ENCODE measurements at regions not wholly inside any gene's neighbourhood (a gene's known extent, or its start where the extent isn't known, plus 50 kb on each side); places are given as distances from the start of the nearest gene placed in this dataset.

DNA sequence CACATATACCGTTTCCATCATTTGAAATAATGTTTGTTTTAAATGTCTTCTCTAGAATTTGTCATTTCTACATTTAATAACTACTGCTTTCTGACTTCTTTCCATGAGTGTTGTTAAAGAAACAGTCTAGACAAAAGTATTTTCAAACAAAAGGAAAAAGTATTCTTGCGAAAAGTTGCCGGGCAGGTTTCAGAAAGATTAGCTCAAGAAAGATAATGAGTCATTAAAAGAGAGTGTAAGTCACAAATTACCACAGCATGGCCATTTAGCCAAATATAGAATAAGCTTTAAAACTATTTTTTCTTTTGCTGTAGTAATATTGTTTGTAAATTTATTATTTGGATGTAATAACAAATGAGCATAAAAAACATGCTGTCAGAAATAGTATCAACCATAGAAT is 493.0 kb downstream of the TLL1 start:
- dilution Hi-C loops (cut with HindIII; ENCODE audit: low sequenced_read_pairs, unreplicated experiment) = no loop called here
- no peak overlapping the region for H2BK5ac ChIP-seq (ENCODE audit: low read depth, low read length, poor library complexity, severe bottlenecking)
- no peak for ATAC-seq (ENCODE audit: low read depth)

More for the DNA sequence above, 493.0 kb downstream of the TLL1 start:
- no peak overlapping the region for H2AK9ac ChIP-seq (replicated peaks; ENCODE audit: low read depth, low read length, poor library complexity)
- H3K36me3 ChIP-seq (ENCODE audit: control insufficient read depth, insufficient read depth, low read length) = no peaks in the 10 kb centered on the region
- H4K8ac ChIP-seq (ENCODE audit: low read depth in 2 of 2, low read length in 2 of 2) = no peak overlapping the region
- H4K91ac ChIP-seq (ENCODE audit: insufficient read depth, low read depth, low read length) = no peak overlapping the region
- no peaks in the 10 kb centered on the region; the same call in 1 of the 2 replicates for H3K9me3 ChIP-seq (ENCODE audit: control insufficient read depth, insufficient read depth, low read length)
- no peak overlapping the region for H2AK5ac ChIP-seq (ENCODE audit: low read depth, low read length)
- H3K14ac ChIP-seq (replicated peaks; ENCODE audit: low read depth, low read length) = no peak overlapping the region
- H3K9me1 ChIP-seq (ENCODE audit: insufficient read depth, low read length) = no peaks in the 10 kb centered on the region
- no peaks in the 10 kb centered on the region for H3K79me1 ChIP-seq (ENCODE audit: low read depth in 1 of 2, low read length in 2 of 2)
- ChIA-PET CTCF (no interaction called here), POLR2A (ENCODE audit: unreplicated experiment) (no interaction called here)
- no CpG with 5 or more reads among the region's 3 CpGs for WGBS, 2 experiments (ENCODE audit: extremely low coverage in 2 of 2, insufficient read length in 1 of 2)
- H2AFZ ChIP-seq (replicated peaks; ENCODE audit: low read length, poor library complexity) = no peak overlapping the region
- H3K18ac ChIP-seq (ENCODE audit: low read depth, low read length) = no peak overlapping the region
- H4K20me1 ChIP-seq (ENCODE audit: insufficient read depth, low read length) = no peaks in the 10 kb centered on the region
- no peak overlapping the region for H3K4ac ChIP-seq (ENCODE audit: low read depth, low read length)
- DNase-seq = no peak
- no TSS peak for BruUV-seq (replicated peaks)
- no peak overlapping the region for H3K9ac ChIP-seq (ENCODE audit: low read depth, low read length)
- in situ Hi-C loops (cut with MboI; ENCODE audit: low sequenced_read_pairs) = no loop called here
- no peak overlapping the region for H3K23ac ChIP-seq (ENCODE audit: low read depth, low read length)
- no peak overlapping the region for H3K4me3 ChIP-seq (ENCODE audit: insufficient read depth, low read depth, low read length)
- H2BK120ac ChIP-seq (ENCODE audit: low read depth, low read length) = no peak overlapping the region
- no peak overlapping the region for H3K27ac ChIP-seq (ENCODE audit: insufficient read depth, low read length)
- H3K27me3 ChIP-seq (ENCODE audit: control insufficient read depth, insufficient read depth, low read length) = no peaks in the 10 kb centered on the region
- no peak overlapping the region for H2BK15ac ChIP-seq (ENCODE audit: low read depth, low read length)
- H3K56ac ChIP-seq (ENCODE audit: extremely low read depth, insufficient read depth, low read length) = no peak overlapping the region
- no peak overlapping the region for H4K5ac ChIP-seq (ENCODE audit: low read depth, low read length)
- H3K4me2 ChIP-seq (ENCODE audit: low read depth, low read length) = no peak overlapping the region
- no peak for TF ChIP-seq MAZ (IDR thresholded peaks at IDR 0.05; ENCODE audit: borderline replicate concordance, low read depth, low read length)
- TF ChIP-seq, protein P1, sequence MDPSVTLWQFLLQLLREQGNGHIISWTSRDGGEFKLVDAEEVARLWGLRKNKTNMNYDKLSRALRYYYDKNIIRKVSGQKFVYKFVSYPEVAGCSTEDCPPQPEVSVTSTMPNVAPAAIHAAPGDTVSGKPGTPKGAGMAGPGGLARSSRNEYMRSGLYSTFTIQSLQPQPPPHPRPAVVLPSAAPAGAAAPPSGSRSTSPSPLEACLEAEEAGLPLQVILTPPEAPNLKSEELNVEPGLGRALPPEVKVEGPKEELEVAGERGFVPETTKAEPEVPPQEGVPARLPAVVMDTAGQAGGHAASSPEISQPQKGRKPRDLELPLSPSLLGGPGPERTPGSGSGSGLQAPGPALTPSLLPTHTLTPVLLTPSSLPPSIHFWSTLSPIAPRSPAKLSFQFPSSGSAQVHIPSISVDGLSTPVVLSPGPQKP (IDR thresholded peaks at IDR 0.05; ENCODE audit: borderline replicate concordance, low read depth, low read length) = no peak
- TF ChIP-seq NFE2L2 (IDR thresholded peaks at IDR 0.05; ENCODE audit: low read depth, low read length) = no peak
- TF ChIP-seq RCOR1 (IDR thresholded peaks at IDR 0.05; ENCODE audit: insufficient replicate concordance, low read length) = no peak
- no peak for TF ChIP-seq MAFK (IDR thresholded peaks at IDR 0.05; ENCODE audit: low read depth, low read length)
- TF ChIP-seq MXI1 (IDR thresholded peaks at IDR 0.05; ENCODE audit: borderline replicate concordance, low read depth, low read length) = no peak
- no peak for TF ChIP-seq FOS (IDR thresholded peaks at IDR 0.05; ENCODE audit: low read depth, low read length)
- no peak for TF ChIP-seq CEBPB (IDR thresholded peaks at IDR 0.05; ENCODE audit: low read depth, low read length)
- TF ChIP-seq RFX5 (IDR thresholded peaks at IDR 0.05; ENCODE audit: low read depth, low read length) = no peak
- TF ChIP-seq SMC3 (IDR thresholded peaks at IDR 0.05; ENCODE audit: low read depth, low read length) = no peak
- TF ChIP-seq, protein P2, sequence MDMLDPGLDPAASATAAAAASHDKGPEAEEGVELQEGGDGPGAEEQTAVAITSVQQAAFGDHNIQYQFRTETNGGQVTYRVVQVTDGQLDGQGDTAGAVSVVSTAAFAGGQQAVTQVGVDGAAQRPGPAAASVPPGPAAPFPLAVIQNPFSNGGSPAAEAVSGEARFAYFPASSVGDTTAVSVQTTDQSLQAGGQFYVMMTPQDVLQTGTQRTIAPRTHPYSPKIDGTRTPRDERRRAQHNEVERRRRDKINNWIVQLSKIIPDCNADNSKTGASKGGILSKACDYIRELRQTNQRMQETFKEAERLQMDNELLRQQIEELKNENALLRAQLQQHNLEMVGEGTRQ (IDR thresholded peaks at IDR 0.05; ENCODE audit: low read depth, low read length) = no peak
- no peak for TF ChIP-seq CHD1 (IDR thresholded peaks at IDR 0.05; ENCODE audit: low read depth, low read length)
- TF ChIP-seq, protein P3, sequence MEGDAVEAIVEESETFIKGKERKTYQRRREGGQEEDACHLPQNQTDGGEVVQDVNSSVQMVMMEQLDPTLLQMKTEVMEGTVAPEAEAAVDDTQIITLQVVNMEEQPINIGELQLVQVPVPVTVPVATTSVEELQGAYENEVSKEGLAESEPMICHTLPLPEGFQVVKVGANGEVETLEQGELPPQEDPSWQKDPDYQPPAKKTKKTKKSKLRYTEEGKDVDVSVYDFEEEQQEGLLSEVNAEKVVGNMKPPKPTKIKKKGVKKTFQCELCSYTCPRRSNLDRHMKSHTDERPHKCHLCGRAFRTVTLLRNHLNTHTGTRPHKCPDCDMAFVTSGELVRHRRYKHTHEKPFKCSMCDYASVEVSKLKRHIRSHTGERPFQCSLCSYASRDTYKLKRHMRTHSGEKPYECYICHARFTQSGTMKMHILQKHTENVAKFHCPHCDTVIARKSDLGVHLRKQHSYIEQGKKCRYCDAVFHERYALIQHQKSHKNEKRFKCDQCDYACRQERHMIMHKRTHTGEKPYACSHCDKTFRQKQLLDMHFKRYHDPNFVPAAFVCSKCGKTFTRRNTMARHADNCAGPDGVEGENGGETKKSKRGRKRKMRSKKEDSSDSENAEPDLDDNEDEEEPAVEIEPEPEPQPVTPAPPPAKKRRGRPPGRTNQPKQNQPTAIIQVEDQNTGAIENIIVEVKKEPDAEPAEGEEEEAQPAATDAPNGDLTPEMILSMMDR (conservative IDR thresholded peaks at IDR 0.05; ENCODE audit: low read depth, low read length) = no peak
- no peak for TF ChIP-seq BHLHE40 (IDR thresholded peaks at IDR 0.05; ENCODE audit: low read depth, low read length)
- no peak overlapping the region for H2BK20ac ChIP-seq (ENCODE audit: low read depth, low read length)
- intact Hi-C loops (cut with micrococcal nuclease) = no loop called here
- no peaks in the 10 kb centered on the region for H3K4me1 ChIP-seq (ENCODE audit: control insufficient read depth, insufficient read depth, low read length)

All from IMR-90 (cell line).